Loucy (cell line): ENCODE measurements at regions not wholly inside any gene's neighbourhood (a gene's known extent, or its start where the extent isn't known, plus 50 kb on each side); places are given as distances from the start of the nearest gene placed in this dataset.
"Not testable (repeated sequence)": the region's sequence is repeated elsewhere in the genome, so short reads cannot be mapped to it uniquely, and the experiment has no call there.

Source experiments
- H2AFZ ChIP-seq: fragments of 200-600 bp; sonication (generic); 2 replicates; pipeline ENCODE4 v1.6.0; 2016; ENCODE audit warnings: antibody characterized with exemption, mild to moderate bottlenecking, low read length, moderate library complexity
- H3F3A ChIP-seq: fragments of 200-600 bp; 2 replicates; pipeline ENCODE4 v1.6.0; 2016; ENCODE audit warnings: antibody characterized with exemption, low read depth, mild to moderate bottlenecking
- H3K27me3 ChIP-seq: fragments of 200-600 bp; sonication (generic); 2 replicates; pipeline ENCODE4 v1.6.1; 2014; ENCODE audit warnings: low read length, mild to moderate bottlenecking; ENCODE audit not compliant: insufficient read depth, poor library complexity, severe bottlenecking
- H3K36me3 ChIP-seq: fragments of 200-600 bp; sonication (generic); 2 replicates; pipeline ENCODE4 v1.6.1; 2016; ENCODE audit warnings: low read length; ENCODE audit not compliant: insufficient read depth
- H3K4me1 ChIP-seq: fragments of 200-600 bp; sonication (generic); 2 replicates; pipeline ENCODE4 v1.5.1; 2014; ENCODE audit warnings: low read length, mild to moderate bottlenecking; ENCODE audit not compliant: insufficient read depth, poor library complexity, severe bottlenecking
- H3K4me2 ChIP-seq: fragments of 200-600 bp; sonication (generic); 2 replicates; pipeline ENCODE4 v1.6.0; 2014; ENCODE audit warnings: antibody characterized with exemption, low read length, low read depth, mild to moderate bottlenecking; ENCODE audit not compliant: poor library complexity, severe bottlenecking
- H3K4me3 ChIP-seq: fragments of 200-600 bp; sonication (generic); 2 replicates; pipeline ENCODE4 v1.5.1; 2014; ENCODE audit warnings: low read length, mild to moderate bottlenecking, mixed read lengths; ENCODE audit not compliant: poor library complexity, severe bottlenecking
- H3K79me2 ChIP-seq: fragments of 200-600 bp; sonication (generic); 2 replicates; pipeline ENCODE4 v1.6.1; 2014; ENCODE audit warnings: low read length; ENCODE audit not compliant: insufficient read depth
- H3K9ac ChIP-seq: fragments of 200-600 bp; sonication (generic); 2 replicates; pipeline ENCODE4 v1.6.0; 2014; ENCODE audit warnings: mild to moderate bottlenecking, low read depth, low read length, moderate library complexity; ENCODE audit not compliant: poor library complexity, severe bottlenecking
- H3K9me2 ChIP-seq: fragments of 200-600 bp; sonication (generic); replicated peaks from 2 replicates; pipeline ENCODE4 v1.6.1; 2016; ENCODE audit warnings: low read depth, low read length, mixed read lengths
- H3K9me3 ChIP-seq: fragments of 200-600 bp; sonication (generic); 2 replicates; pipeline ENCODE4 v1.6.1; 2014; ENCODE audit warnings: mild to moderate bottlenecking, antibody characterized with exemption, low read length, low read depth; ENCODE audit not compliant: insufficient read depth
- H4K20me1 ChIP-seq: fragments of 200-600 bp; sonication (generic); 2 replicates; pipeline ENCODE4 v1.6.0; 2014; ENCODE audit warnings: antibody characterized with exemption, low read length, mild to moderate bottlenecking; ENCODE audit not compliant: insufficient read depth, poor library complexity, severe bottlenecking
- EZH2phosphoT487 ChIP-seq: fragments of 200-600 bp; IDR thresholded peaks from 2 replicates; pipeline ENCODE4 v1.6.1; 2018; ENCODE audit warnings: antibody characterized with exemption, mild to moderate bottlenecking, moderate library complexity, borderline replicate concordance
- TF ChIP-seq, protein P1 (sequence below): fragments of 200-600 bp; sonication (generic); conservative IDR thresholded peaks from 2 replicates; pipeline ENCODE4 v1.5.1; 2014; ENCODE audit warnings: mild to moderate bottlenecking, antibody characterized with exemption, low read length

DNA sequence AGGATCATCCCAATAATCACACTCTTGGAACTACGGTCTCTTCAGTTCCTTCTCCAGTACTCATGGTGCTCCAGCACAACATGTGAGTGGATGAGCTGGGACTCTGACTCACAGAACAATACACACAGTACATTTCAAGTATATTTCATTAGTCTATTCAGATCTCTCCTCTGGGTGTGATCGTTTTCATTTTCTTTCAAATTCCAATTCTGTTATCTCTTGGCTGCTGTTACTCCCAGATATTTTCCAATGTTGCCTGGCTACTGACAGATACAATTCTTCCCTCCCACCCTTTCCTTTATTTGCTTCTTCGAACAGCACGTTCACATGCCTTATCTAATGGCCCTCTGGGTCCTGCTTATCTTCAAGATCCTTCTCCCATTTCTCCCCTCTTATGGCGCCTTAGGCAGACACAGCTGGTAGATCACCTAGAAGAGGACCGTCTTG, 216.0 kb downstream of the ACKR3 start:
- TF ChIP-seq, protein P1, sequence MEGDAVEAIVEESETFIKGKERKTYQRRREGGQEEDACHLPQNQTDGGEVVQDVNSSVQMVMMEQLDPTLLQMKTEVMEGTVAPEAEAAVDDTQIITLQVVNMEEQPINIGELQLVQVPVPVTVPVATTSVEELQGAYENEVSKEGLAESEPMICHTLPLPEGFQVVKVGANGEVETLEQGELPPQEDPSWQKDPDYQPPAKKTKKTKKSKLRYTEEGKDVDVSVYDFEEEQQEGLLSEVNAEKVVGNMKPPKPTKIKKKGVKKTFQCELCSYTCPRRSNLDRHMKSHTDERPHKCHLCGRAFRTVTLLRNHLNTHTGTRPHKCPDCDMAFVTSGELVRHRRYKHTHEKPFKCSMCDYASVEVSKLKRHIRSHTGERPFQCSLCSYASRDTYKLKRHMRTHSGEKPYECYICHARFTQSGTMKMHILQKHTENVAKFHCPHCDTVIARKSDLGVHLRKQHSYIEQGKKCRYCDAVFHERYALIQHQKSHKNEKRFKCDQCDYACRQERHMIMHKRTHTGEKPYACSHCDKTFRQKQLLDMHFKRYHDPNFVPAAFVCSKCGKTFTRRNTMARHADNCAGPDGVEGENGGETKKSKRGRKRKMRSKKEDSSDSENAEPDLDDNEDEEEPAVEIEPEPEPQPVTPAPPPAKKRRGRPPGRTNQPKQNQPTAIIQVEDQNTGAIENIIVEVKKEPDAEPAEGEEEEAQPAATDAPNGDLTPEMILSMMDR = no peak
- no peak for TF ChIP-seq EZH2phosphoT487

DNA sequence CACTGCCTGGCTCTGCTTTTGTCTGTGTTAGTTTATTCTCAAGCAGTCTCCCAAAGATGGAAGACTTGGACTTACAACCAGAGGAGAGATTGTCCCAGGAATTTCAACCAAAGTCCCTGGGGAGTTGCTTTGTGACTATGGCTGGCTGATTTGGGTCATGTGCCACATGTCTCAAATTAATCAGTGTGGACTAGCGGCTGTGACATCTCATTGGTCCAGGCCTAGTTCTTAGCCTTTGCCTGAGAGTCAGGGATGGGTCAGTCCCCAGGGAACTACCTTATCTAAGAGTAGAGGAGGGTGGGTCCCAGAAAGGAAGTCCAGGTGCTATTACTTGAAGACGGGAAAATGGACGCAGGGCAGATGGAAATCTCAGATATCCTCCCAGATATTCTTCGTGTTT, 217.1 kb downstream of the ACKR3 start:
- no peak overlapping the region for H2AFZ ChIP-seq
- H3K27me3 ChIP-seq = no peaks in the 10 kb centered on the region
- no peaks in the 10 kb centered on the region for H3K4me1 ChIP-seq
- H3F3A ChIP-seq = no peaks in the 10 kb centered on the region
- no peak for TF ChIP-seq EZH2phosphoT487
- TF ChIP-seq, protein P1 = no peak
- no peaks in the 10 kb centered on the region for H3K36me3 ChIP-seq
- H3K9me2 ChIP-seq = no peaks in the 10 kb centered on the region
- H4K20me1 ChIP-seq = no peaks in the 10 kb centered on the region
- 0 out of 2 replicates have a peak, but pooled peaks cover 4% of the 10 kb centered on the region for H3K9me3 ChIP-seq
- H3K4me3 ChIP-seq = no peak overlapping the region
- no peaks in the 10 kb centered on the region for H3K79me2 ChIP-seq
- no peak overlapping the region for H3K9ac ChIP-seq
- no peak overlapping the region for H3K4me2 ChIP-seq

More for the DNA sequence above, 216.0 kb downstream of the ACKR3 start:
- H2AFZ ChIP-seq = no peak overlapping the region
- H3K4me1 ChIP-seq = no peaks in the 10 kb centered on the region
- H3K9me3 ChIP-seq = 0 out of 2 replicates have a peak, but pooled peaks cover 4% of the 10 kb centered on the region
- no peak overlapping the region for H3K9ac ChIP-seq
- H3K27me3 ChIP-seq = no peaks in the 10 kb centered on the region
- H3K79me2 ChIP-seq = no peaks in the 10 kb centered on the region
- H3K4me3 ChIP-seq = no peak overlapping the region
- no peaks in the 10 kb centered on the region for H3K36me3 ChIP-seq
- no peaks in the 10 kb centered on the region for H3K9me2 ChIP-seq
- no peak overlapping the region for H3K4me2 ChIP-seq
- H3F3A ChIP-seq = no peaks in the 10 kb centered on the region
- H4K20me1 ChIP-seq = no peaks in the 10 kb centered on the region

DNA sequence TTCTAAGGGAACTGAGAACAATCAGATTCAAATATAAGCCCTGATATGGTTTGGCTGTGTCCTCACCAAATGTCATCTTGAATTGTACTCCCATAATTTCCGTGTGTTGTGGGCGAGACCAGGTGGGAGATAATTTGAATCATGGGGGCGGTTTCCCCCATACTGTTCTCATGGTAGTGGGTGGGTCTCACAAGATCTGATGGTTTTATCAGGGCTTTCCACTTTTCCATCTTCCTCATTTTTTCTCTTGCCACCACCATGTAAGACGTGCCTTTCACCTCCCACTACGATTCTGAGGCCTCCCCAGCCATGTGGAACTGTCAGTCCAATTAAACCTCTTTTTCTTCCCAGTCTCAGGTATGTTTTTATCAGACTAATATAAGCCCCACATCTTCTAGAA, 217.8 kb downstream of the ACKR3 start:
- H2AFZ ChIP-seq, H4K20me1 ChIP-seq, H3K27me3 ChIP-seq, H3K4me1 ChIP-seq, H3K9me3 ChIP-seq, H3K79me2 ChIP-seq, H3K36me3 ChIP-seq, H3K9ac ChIP-seq, H3K9me2 ChIP-seq, H3K4me2 ChIP-seq, H3K4me3 ChIP-seq, H3F3A ChIP-seq: not testable (repeated sequence)

DNA sequence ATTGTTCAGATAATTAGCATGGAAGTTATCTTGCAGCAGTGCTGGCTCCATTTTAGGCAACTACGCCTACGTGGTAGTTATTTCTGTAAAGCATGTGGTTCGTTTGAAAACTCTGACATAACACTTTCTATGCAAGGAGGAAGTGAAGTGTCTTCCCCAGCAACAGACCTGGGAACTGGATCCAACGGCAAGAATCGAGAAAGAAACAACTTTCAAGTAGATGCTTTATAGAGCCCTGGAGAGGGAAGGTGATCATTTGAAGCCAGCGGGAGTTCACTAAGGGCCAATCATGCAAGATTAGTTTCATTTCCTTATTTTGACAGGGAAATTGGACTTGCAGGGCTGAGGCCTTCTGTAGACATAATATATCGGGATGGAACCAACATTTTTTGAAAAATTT, 218.3 kb downstream of the ACKR3 start:
- Histone ChIP-seq H3F3A (no peaks in the 10 kb centered on the region), H3K9ac (no peak overlapping the region), H4K20me1 (no peaks in the 10 kb centered on the region), H3K27me3 (no peaks in the 10 kb centered on the region), H3K79me2 (no peaks in the 10 kb centered on the region), H3K4me2 (no peak overlapping the region), H3K9me2 (no peaks in the 10 kb centered on the region), H3K36me3 (no peaks in the 10 kb centered on the region), H3K4me3 (no peak overlapping the region), H2AFZ (no peak overlapping the region), H3K4me1 (no peaks in the 10 kb centered on the region), H3K9me3 (0 out of 2 replicates have a peak, but pooled peaks cover 4% of the 10 kb centered on the region)
- TF ChIP-seq EZH2phosphoT487 = no peak
- TF ChIP-seq, protein P1 = no peak
